HepG2 (cell line): ENCODE measurements at regions not wholly inside any gene's neighbourhood (a gene's known extent, or its start where the extent isn't known, plus 50 kb on each side); places are given as distances from the start of the nearest gene placed in this dataset.
A peak's percentile ranks its signal among the peaks of the same experiment; 100 is the strongest.

Experiments used
- ATAC-seq: fragments of 200-7000 bp; cut with Tn5 transposase; 3 replicates; pipeline ENCODE4 v1.9.1; 2020; ENCODE audit warnings: mild to moderate bottlenecking, moderate library complexity
- BruUV-seq: library from RNA; stranded (reverse); fragments of 400-500 nt; replicated peaks from 2 replicates; lab custom pipeline; 2021; lab: Mats Ljungman, UMichigan
- CTCF ChIA-PET: fragments of 300-600 bp; formaldehyde crosslinking; extraction: SDS; loops from one replicate; lab custom pipeline; 2021; ENCODE audit warnings: low total read pairs, inconsistent platforms, low intra/inter-chr PET ratio; lab: Yijun Ruan, JAX
- POLR2A ChIA-PET: fragments of 350-600 bp; sonication (Branson Sonifier 250); formaldehyde crosslinking; loops from one replicate; lab custom pipeline; 2020; ENCODE audit warnings: antibody characterized with exemption, inconsistent platforms; lab: Yijun Ruan, JAX
- DNase-seq: peaks from one replicate; pipeline ENCODE4 v3.0.0-alpha.2; 2015; ENCODE audit warnings: low spot score
- FAIRE-seq: peaks from 3 replicates; lab custom pipeline; 2011; peaks lifted over from hg19 to GRCh38; lab: Jason Lieb, UNC
- H2AFZ ChIP-seq: one replicate; pipeline ENCODE4 v1.6.1; 2011; ENCODE audit warnings: low read length, inconsistent platforms
- H3K27ac ChIP-seq: fragments of 300-600 bp; 3 replicates; pipeline ENCODE4 v1.8.0; 2011; ENCODE audit warnings: mixed run types, mild to moderate bottlenecking, mixed read lengths, low read length, inconsistent platforms; ENCODE audit not compliant: insufficient read depth; ENCODE audit errors: extremely low read length
- H3K27me3 ChIP-seq, 2 experiments: fragments of 200-600 bp in 1 of 2; 2 replicates in 1 of 2; 3 replicates in 1 of 2; pipeline versions ENCODE4 v1.6.0 to v1.8.0; 2011; ENCODE audit warnings: low read length in 2 of 2, mild to moderate bottlenecking in 2 of 2, moderate library complexity in 2 of 2, inconsistent platforms in 1 of 2; ENCODE audit not compliant: insufficient read depth in 2 of 2, control insufficient read depth in 1 of 2
- H3K36me3 ChIP-seq, 2 experiments: fragments of 200-600 bp in 1 of 2; replicated peaks in 1 of 2; 2 replicates in 1 of 2; 3 replicates in 1 of 2; pipeline versions ENCODE4 v1.5.1 to v1.8.0; 2011; ENCODE audit warnings: low read length in 2 of 2, inconsistent platforms in 1 of 2; ENCODE audit not compliant: insufficient read depth in 2 of 2, control insufficient read depth in 1 of 2
- H3K4me1 ChIP-seq: 2 replicates; pipeline ENCODE4 v1.5.1; 2012; ENCODE audit warnings: low read length, inconsistent platforms; ENCODE audit not compliant: insufficient read depth
- H3K4me2 ChIP-seq: 2 replicates; pipeline ENCODE4 v1.6.0; 2011; ENCODE audit warnings: low read depth, low read length, inconsistent platforms
- H3K4me3 ChIP-seq, 3 experiments: fragments of 200-600 bp in 1 of 3; sonication (generic), shearing (Covaris generic) in 1 of 3; replicated peaks in 1 of 3; 2 replicates each; pipeline ENCODE4 v1.5.1; 2011 to 2016; ENCODE audit warnings: low read length in 3 of 3, inconsistent platforms in 2 of 3, low read depth in 2 of 3, mild to moderate bottlenecking in 2 of 3, control low read depth in 1 of 3, mixed read lengths in 1 of 3; ENCODE audit not compliant: insufficient read depth in 1 of 3
- H3K79me2 ChIP-seq: one replicate; pipeline ENCODE4 v1.6.1; 2011; ENCODE audit warnings: low read length, inconsistent platforms; ENCODE audit not compliant: insufficient read depth
- H3K9ac ChIP-seq: 2 replicates; pipeline ENCODE4 v1.6.0; 2011; ENCODE audit warnings: mild to moderate bottlenecking, low read depth, low read length, inconsistent platforms; ENCODE audit not compliant: insufficient read depth
- H3K9me3 ChIP-seq: 2 replicates; pipeline ENCODE4 v1.5.1; 2012; ENCODE audit warnings: mild to moderate bottlenecking, low read length
- H4K20me1 ChIP-seq: 2 replicates; pipeline ENCODE4 v1.6.0; 2011; ENCODE audit warnings: inconsistent platforms, mild to moderate bottlenecking, low read length, moderate library complexity; ENCODE audit not compliant: insufficient read depth
- GATA4 ChIP-seq: sonication (generic); IDR thresholded peaks from 2 replicates; pipeline ENCODE4 v1.6.1; 2016; ENCODE audit warnings: antibody characterized with exemption, low read depth, borderline replicate concordance
- MYNN ChIP-seq: sonication (generic); formaldehyde crosslinking; IDR thresholded peaks from 2 replicates; pipeline ENCODE4 v1.4.0; 2020; ENCODE audit warnings: mild to moderate bottlenecking, low read depth, missing genetic modification reagents
- NCOA2 ChIP-seq: sonication (generic); formaldehyde crosslinking; IDR thresholded peaks from 2 replicates; pipeline ENCODE4 v1.8.0; 2022; ENCODE audit warnings: inconsistent platforms
- PHF5A ChIP-seq: IDR thresholded peaks from one replicate; pipeline ENCODE4 v1.6.1; 2018; ENCODE audit warnings: low read depth, missing genetic modification reagents; ENCODE audit not compliant: unreplicated experiment
- RARG ChIP-seq: sonication (generic); formaldehyde crosslinking; IDR thresholded peaks from 2 replicates; pipeline ENCODE4 v1.4.0; 2020; ENCODE audit warnings: low read depth, mild to moderate bottlenecking, missing genetic modification reagents
- RBM39 ChIP-seq: fragments of 200-400 bp; formaldehyde crosslinking; IDR thresholded peaks from one replicate; pipeline ENCODE4 v1.6.1; 2018; ENCODE audit warnings: antibody characterized with exemption, mild to moderate bottlenecking, low read depth, low read length; ENCODE audit not compliant: poor library complexity, severe bottlenecking
- SAFB2 ChIP-seq: sonication (generic); formaldehyde crosslinking; IDR thresholded peaks from 2 replicates; pipeline ENCODE4 v1.5.1; 2020; ENCODE audit warnings: missing genetic modification reagents, low read depth, mild to moderate bottlenecking, borderline replicate concordance
- SATB2 ChIP-seq: sonication (generic); formaldehyde crosslinking; IDR thresholded peaks from 2 replicates; pipeline ENCODE4 v1.5.0; 2020; ENCODE audit warnings: missing genetic modification reagents
- SOX5 ChIP-seq: IDR thresholded peaks from 2 replicates; pipeline ENCODE4 v1.6.1; 2016; ENCODE audit warnings: borderline replicate concordance
- SRSF1 ChIP-seq: fragments of 200-400 bp; formaldehyde crosslinking; optimal IDR thresholded peaks from 2 replicates; pipeline ENCODE3; 2017; ENCODE audit warnings: mild to moderate bottlenecking, low read depth, low read length, moderate library complexity
- ZBTB21 ChIP-seq: sonication (generic); formaldehyde crosslinking; IDR thresholded peaks from 2 replicates; pipeline ENCODE4 v1.4.0; 2020; ENCODE audit warnings: missing genetic modification reagents
- ZNF124 ChIP-seq: sonication (generic); formaldehyde crosslinking; IDR thresholded peaks from 2 replicates; pipeline ENCODE4 v1.4.0; 2020; ENCODE audit warnings: missing genetic modification reagents
- ZNF136 ChIP-seq: sonication (generic); formaldehyde crosslinking; IDR thresholded peaks from 2 replicates; pipeline ENCODE4 v1.8.1; 2022; ENCODE audit warnings: low read depth, mild to moderate bottlenecking, moderate library complexity, missing genetic modification reagents
- ZNF235 ChIP-seq: sonication (generic); formaldehyde crosslinking; IDR thresholded peaks from 2 replicates; pipeline ENCODE4 v1.8.1; 2023; ENCODE audit warnings: mild to moderate bottlenecking, missing genetic modification reagents, borderline replicate concordance
- ZNF383 ChIP-seq: sonication (generic); formaldehyde crosslinking; IDR thresholded peaks from 2 replicates; pipeline ENCODE4 v1.4.0; 2020; ENCODE audit warnings: missing genetic modification reagents, mild to moderate bottlenecking, borderline replicate concordance
- ZNF550 ChIP-seq: sonication (generic); formaldehyde crosslinking; IDR thresholded peaks from 2 replicates; pipeline ENCODE4 v1.4.0; 2020; ENCODE audit warnings: mild to moderate bottlenecking, missing genetic modification reagents, borderline replicate concordance
- ZNF564 ChIP-seq: sonication (generic); formaldehyde crosslinking; IDR thresholded peaks from 2 replicates; pipeline ENCODE4 v1.8.1; 2023; ENCODE audit warnings: mild to moderate bottlenecking, missing genetic modification reagents
- ZNF780A ChIP-seq: sonication (generic); formaldehyde crosslinking; IDR thresholded peaks from 2 replicates; pipeline ENCODE4 v1.8.0; 2022; ENCODE audit warnings: mild to moderate bottlenecking, missing genetic modification reagents, moderate library complexity
- WGBS: methylation state at CpG from one replicate; pipeline ENCODE4 v1.1.6; 2017; ENCODE audit warnings: low lambda C conversion rate; 5-methylcytosine and 5-hydroxymethylcytosine counted together
- in situ Hi-C: cut with HindIII; loops from 2 replicates; pipeline ENCODE4 v1.10.0; 2017; ENCODE audit warnings: low pct_unique_long_range_greater_than_20kb; ENCODE audit not compliant: extremely low pct_ligation_motif_present
- intact Hi-C: fragments of 100-400 bp; cut with micrococcal nuclease; formaldehyde crosslinking; loops from one replicate; pipeline ENCODE4 v1.10.0; 2022; ENCODE audit not compliant: unreplicated experiment
- TF ChIP-seq, protein P1 (sequence below): sonication (generic); formaldehyde crosslinking; IDR thresholded peaks from 2 replicates; pipeline ENCODE4 v1.9.0; 2022; ENCODE audit warnings: low read depth, missing genetic modification reagents
- TF ChIP-seq, protein P2 (sequence below): sonication (generic); formaldehyde crosslinking; IDR thresholded peaks from 2 replicates; pipeline ENCODE4 v1.8.0; 2022; ENCODE audit warnings: mild to moderate bottlenecking, missing genetic modification reagents
- TF ChIP-seq, protein P3 (sequence below): sonication (generic); formaldehyde crosslinking; IDR thresholded peaks from 2 replicates; pipeline ENCODE4 v1.4.0; 2020; ENCODE audit warnings: missing genetic modification reagents

DNA sequence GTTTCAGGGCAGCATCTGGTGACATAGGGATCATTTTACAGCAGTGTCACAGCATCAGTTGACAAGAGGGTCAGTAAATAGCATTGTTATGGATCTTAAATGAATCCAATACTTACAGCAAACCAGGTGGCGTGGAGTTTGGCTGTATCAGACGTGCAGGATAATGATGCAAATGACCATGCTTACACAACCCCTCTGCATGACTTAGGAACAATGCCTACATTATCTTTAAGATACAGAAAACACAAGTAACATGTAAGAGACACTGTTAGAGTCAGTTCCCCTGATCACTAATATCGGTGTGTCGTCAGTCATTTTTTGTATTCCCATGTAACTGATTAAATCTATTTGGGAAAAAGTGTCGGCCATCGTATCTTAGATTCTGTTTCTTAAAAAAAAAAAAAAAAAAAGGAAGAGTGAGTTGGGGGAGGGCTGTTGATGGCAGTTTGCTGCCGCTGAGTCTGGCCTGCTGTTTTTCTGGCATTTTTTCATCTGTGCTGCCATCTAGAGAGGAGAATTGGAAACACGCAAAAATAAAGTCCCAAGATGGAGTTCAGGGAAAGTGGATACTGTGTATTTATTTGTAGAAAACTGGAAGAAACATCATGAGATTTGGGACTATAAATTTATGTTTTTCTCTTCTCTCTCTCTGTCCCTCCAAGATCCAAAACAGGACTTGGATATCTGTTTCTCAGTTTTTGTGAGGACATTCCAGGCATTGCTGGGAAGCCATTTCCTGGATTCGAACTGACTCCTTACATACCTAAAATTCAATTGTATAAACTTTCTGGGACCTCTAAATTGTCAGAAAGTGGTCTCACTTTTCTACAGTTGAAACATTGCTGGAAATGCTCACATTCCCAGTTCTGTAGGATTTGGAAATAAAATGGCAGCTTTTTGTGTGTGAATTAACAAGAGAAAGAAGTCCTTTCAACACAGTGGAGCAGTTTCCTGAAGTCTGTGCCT lies 60.3 kb upstream of the AGPS start:
- Histone ChIP-seq H3K36me3 (peaks cover 5 to 14% of the 10 kb centered on the region in 2 experiments; a peak in 1 of 5 replicates), H2AFZ (no peak overlapping the region), H3K4me1 (peaks cover 32% of the 10 kb centered on the region), H3K4me3 (no peak overlapping the region), H3K79me2 (no peaks in the 10 kb centered on the region), H3K27me3 (no peaks in the 10 kb centered on the region), H4K20me1 (no peaks in the 10 kb centered on the region), H3K27ac (peak overlapping the region; percentile 41), H3K9me3 (no peaks in the 10 kb centered on the region), H3K4me2 (peak overlapping the region; percentile 25), H3K9ac (peak overlapping the region; percentile 5; the same call in 1 of the 2 replicates)
- FAIRE-seq (peak; percentile 66), DNase-seq (peak; percentile 74), ATAC-seq (peak; percentile 91)
- in situ Hi-C loops (loop anchor here (5.0 to 10.0 kb wide), 5 partner anchors 70 to 390 kb away; partner anchors contain the start of gene NFE2L2), intact Hi-C loops (loop anchor here (1.0 to 10.0 kb wide), 3 partner anchors 69 to 168 kb away; no protein-coding TSS in a partner anchor)
- no TSS peak for BruUV-seq
- 28% methylated on average over 9 of the region's 9 CpGs for WGBS
- POLR2A ChIA-PET, result interaction anchor here (1.7 kb wide), 1 partner anchor 68 kb away, joined by 11 read pairs; the partner anchor contains the start of gene NFE2L2
- CTCF ChIA-PET, result interaction anchor here (2.8 to 5.3 kb wide), 3 partner anchors 69 to 169 kb away, joined by 24 to 95 read pairs (median 47); partner anchors contain the start of gene NFE2L2
- TF ChIP-seq ZNF235, result no peak
- TF ChIP-seq ZBTB21 (CRISPR knock-in tag), result no peak
- no peak for TF ChIP-seq ZNF550
- TF ChIP-seq, protein P1, sequence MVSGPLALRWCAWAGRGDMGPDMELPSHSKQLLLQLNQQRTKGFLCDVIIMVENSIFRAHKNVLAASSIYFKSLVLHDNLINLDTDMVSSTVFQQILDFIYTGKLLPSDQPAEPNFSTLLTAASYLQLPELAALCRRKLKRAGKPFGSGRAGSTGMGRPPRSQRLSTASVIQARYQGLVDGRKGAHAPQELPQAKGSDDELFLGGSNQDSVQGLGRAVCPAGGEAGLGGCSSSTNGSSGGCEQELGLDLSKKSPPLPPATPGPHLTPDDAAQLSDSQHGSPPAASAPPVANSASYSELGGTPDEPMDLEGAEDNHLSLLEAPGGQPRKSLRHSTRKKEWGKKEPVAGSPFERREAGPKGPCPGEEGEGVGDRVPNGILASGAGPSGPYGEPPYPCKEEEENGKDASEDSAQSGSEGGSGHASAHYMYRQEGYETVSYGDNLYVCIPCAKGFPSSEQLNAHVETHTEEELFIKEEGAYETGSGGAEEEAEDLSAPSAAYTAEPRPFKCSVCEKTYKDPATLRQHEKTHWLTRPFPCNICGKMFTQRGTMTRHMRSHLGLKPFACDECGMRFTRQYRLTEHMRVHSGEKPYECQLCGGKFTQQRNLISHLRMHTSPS, result no peak
- no peak for TF ChIP-seq ZNF780A (CRISPR knock-in tag)
- no peak for TF ChIP-seq ZNF136 (CRISPR knock-in tag)
- peak; percentile 7; the same call in 1 of the 2 replicates for TF ChIP-seq SOX5 (CRISPR knock-in tag)
- no peak for TF ChIP-seq ZNF383 (CRISPR knock-in tag)
- TF ChIP-seq SATB2 (CRISPR knock-in tag), result no peak
- no peak for TF ChIP-seq SRSF1
- TF ChIP-seq GATA4, result no peak
- TF ChIP-seq ZNF124 (CRISPR knock-in tag), result no peak
- TF ChIP-seq, protein P2, sequence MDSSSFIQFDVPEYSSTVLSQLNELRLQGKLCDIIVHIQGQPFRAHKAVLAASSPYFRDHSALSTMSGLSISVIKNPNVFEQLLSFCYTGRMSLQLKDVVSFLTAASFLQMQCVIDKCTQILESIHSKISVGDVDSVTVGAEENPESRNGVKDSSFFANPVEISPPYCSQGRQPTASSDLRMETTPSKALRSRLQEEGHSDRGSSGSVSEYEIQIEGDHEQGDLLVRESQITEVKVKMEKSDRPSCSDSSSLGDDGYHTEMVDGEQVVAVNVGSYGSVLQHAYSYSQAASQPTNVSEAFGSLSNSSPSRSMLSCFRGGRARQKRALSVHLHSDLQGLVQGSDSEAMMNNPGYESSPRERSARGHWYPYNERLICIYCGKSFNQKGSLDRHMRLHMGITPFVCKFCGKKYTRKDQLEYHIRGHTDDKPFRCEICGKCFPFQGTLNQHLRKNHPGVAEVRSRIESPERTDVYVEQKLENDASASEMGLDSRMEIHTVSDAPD, result no peak
- TF ChIP-seq MYNN (CRISPR knock-in tag), result no peak
- TF ChIP-seq, protein P3, sequence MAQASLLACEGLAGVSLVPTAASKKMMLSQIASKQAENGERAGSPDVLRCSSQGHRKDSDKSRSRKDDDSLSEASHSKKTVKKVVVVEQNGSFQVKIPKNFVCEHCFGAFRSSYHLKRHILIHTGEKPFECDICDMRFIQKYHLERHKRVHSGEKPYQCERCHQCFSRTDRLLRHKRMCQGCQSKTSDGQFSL (CRISPR knock-in tag), result no peak
- 0 out of 2 replicates have a peak, but pooled peaks have one; percentile 54 for TF ChIP-seq NCOA2 (CRISPR knock-in tag)
- no peak for TF ChIP-seq RARG (CRISPR knock-in tag)
- no peak for TF ChIP-seq RBM39
- TF ChIP-seq ZNF564 (CRISPR knock-in tag), result no peak
- no peak for TF ChIP-seq SAFB2 (CRISPR knock-in tag)
- no peak for TF ChIP-seq PHF5A (CRISPR knock-in tag)
